HepG2 (cell line): ENCODE measurements at regions not wholly inside any gene's neighbourhood (a gene's known extent, or its start where the extent isn't known, plus 50 kb on each side); places are given as distances from the start of the nearest gene placed in this dataset.
A peak's percentile ranks its signal among the peaks of the same experiment; 100 is the strongest.

ENCODE experiments used
- ATF7-NPFF ChIP-seq: sonication (generic); formaldehyde crosslinking; IDR thresholded peaks from 2 replicates; pipeline ENCODE4 v1.8.1; 2023; ENCODE audit warnings: mild to moderate bottlenecking, low read depth, missing genetic modification reagents, moderate library complexity
- BRCA1 ChIP-seq: sonication (generic); formaldehyde crosslinking; IDR thresholded peaks from 2 replicates; pipeline ENCODE4 v1.4.0; 2020; ENCODE audit warnings: missing genetic modification reagents
- CBX5 ChIP-seq: sonication (generic); formaldehyde crosslinking; IDR thresholded peaks from 2 replicates; pipeline ENCODE4 v1.4.0; 2020; ENCODE audit warnings: missing genetic modification reagents, borderline replicate concordance
- EEA1 ChIP-seq: sonication (generic); formaldehyde crosslinking; IDR thresholded peaks from 2 replicates; pipeline ENCODE4 v1.5.1; 2020; ENCODE audit warnings: mild to moderate bottlenecking, missing genetic modification reagents, borderline replicate concordance
- HMG20B ChIP-seq: conservative IDR thresholded peaks from 2 replicates; pipeline ENCODE4 v1.6.1; 2016; ENCODE audit warnings: missing genetic modification reagents, missing compliant biosample characterization
- ISL2 ChIP-seq: sonication (generic); formaldehyde crosslinking; IDR thresholded peaks from 2 replicates; pipeline ENCODE4 v1.5.0; 2020; ENCODE audit warnings: missing genetic modification reagents
- MEF2D ChIP-seq: sonication (generic); formaldehyde crosslinking; IDR thresholded peaks from 2 replicates; pipeline ENCODE4 v1.5.1; 2020; ENCODE audit warnings: mild to moderate bottlenecking, missing genetic modification reagents
- MIXL1 ChIP-seq: IDR thresholded peaks from 2 replicates; pipeline ENCODE4 v1.6.1; 2016
- NR2F6 ChIP-seq, 2 experiments: IDR thresholded peaks; 2 replicates each; pipeline ENCODE4 v1.6.1; 2016; ENCODE audit warnings: antibody characterized with exemption in 1 of 2, mild to moderate bottlenecking in 1 of 2
- RARA ChIP-seq: IDR thresholded peaks from 2 replicates; pipeline ENCODE4 v1.6.1; 2016; ENCODE audit warnings: missing genetic modification reagents, missing compliant biosample characterization
- RORA ChIP-seq: sonication (generic); formaldehyde crosslinking; IDR thresholded peaks from 2 replicates; pipeline ENCODE4 v1.5.0; 2020; ENCODE audit warnings: mild to moderate bottlenecking, missing genetic modification reagents, moderate library complexity
- SALL2 ChIP-seq: sonication (generic); formaldehyde crosslinking; IDR thresholded peaks from 2 replicates; pipeline ENCODE4 v1.8.1; 2023; ENCODE audit warnings: mild to moderate bottlenecking, missing genetic modification reagents, inconsistent platforms
- SOX6 ChIP-seq, 2 experiments: fragments of 450-650 bp in 1 of 2; sonication (generic) in 1 of 2; formaldehyde crosslinking in 1 of 2; IDR thresholded peaks; 2 replicates each; pipeline versions ENCODE4 v1.4.0 to v1.6.1; 2017 to 2020; ENCODE audit warnings: antibody characterized with exemption in 1 of 2, mild to moderate bottlenecking in 1 of 2, missing genetic modification reagents in 1 of 2
- SRSF1 ChIP-seq: fragments of 200-400 bp; formaldehyde crosslinking; optimal IDR thresholded peaks from 2 replicates; pipeline ENCODE3; 2017; ENCODE audit warnings: mild to moderate bottlenecking, low read depth, low read length, moderate library complexity
- ZFP36L1 ChIP-seq: sonication (generic); formaldehyde crosslinking; IDR thresholded peaks from 2 replicates; pipeline ENCODE4 v1.8.0; 2022; ENCODE audit warnings: mild to moderate bottlenecking, missing genetic modification reagents, moderate library complexity
- ZKSCAN1 ChIP-seq: fragments of 150-350 bp; IDR thresholded peaks from 2 replicates; pipeline ENCODE4 v1.6.1; 2014; ENCODE audit warnings: low read length
- ZNF282 ChIP-seq: fragments of 450-650 bp; IDR thresholded peaks from 2 replicates; pipeline ENCODE4 v1.6.1; 2018; ENCODE audit not compliant: partially characterized antibody
- ZNF605 ChIP-seq: sonication (generic); formaldehyde crosslinking; IDR thresholded peaks from 2 replicates; pipeline ENCODE4 v1.8.0; 2022; ENCODE audit warnings: mild to moderate bottlenecking, missing genetic modification reagents
- ZNF773 ChIP-seq: sonication (generic); formaldehyde crosslinking; IDR thresholded peaks from 2 replicates; pipeline ENCODE4 v1.4.0; 2020; ENCODE audit warnings: missing genetic modification reagents, borderline replicate concordance
- TF ChIP-seq, protein P1 (sequence below), 2 experiments: fragments of 450-650 bp in 1 of 2; sonication (generic) in 1 of 2; formaldehyde crosslinking; IDR thresholded peaks; 2 replicates each; pipeline versions ENCODE4 v1.5.0 to v1.8.0; 2020 to 2022; ENCODE audit warnings: mild to moderate bottlenecking in 1 of 2, missing genetic modification reagents in 1 of 2
- TF ChIP-seq, protein P2 (sequence below): sonication (generic); formaldehyde crosslinking; conservative IDR thresholded peaks from 2 replicates; pipeline ENCODE4 v1.8.0; 2022; ENCODE audit warnings: low read depth, missing genetic modification reagents
- TF ChIP-seq, protein P3 (sequence below): IDR thresholded peaks from 2 replicates; pipeline ENCODE4 v1.4.0; 2020; ENCODE audit warnings: mild to moderate bottlenecking, missing genetic modification reagents

DNA sequence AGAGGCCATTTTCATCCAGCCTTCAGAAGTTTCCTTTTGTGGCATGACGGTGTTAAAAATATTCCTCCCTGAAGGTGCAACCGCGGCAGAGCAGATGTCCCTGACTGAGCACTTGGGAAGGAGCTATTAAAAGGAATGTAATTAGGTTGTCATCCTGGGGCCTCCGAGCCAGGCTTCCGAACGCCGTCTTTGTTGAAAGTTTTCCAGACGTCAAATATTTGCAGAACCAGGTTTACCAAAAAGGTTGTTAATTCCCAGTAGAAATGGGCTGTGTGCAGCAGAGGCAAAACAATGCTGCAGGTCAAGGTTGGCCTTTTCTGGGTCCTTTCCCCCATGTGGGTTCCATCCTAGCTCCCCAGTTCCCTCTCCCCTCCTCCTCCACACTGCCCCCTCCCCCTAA, 88.8 kb upstream of the CALM2 start (continued):
- TF ChIP-seq, protein P1, sequence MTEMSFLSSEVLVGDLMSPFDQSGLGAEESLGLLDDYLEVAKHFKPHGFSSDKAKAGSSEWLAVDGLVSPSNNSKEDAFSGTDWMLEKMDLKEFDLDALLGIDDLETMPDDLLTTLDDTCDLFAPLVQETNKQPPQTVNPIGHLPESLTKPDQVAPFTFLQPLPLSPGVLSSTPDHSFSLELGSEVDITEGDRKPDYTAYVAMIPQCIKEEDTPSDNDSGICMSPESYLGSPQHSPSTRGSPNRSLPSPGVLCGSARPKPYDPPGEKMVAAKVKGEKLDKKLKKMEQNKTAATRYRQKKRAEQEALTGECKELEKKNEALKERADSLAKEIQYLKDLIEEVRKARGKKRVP (CRISPR knock-in tag; IDR thresholded peaks at IDR 0.05), result no peak
- TF ChIP-seq HMG20B, result peak; percentile 91
- no peak for TF ChIP-seq ZNF282
- no peak for TF ChIP-seq ZKSCAN1
- TF ChIP-seq CBX5, result no peak
- TF ChIP-seq ZNF605 (CRISPR knock-in tag), result no peak; the same call in 1 of the 2 replicates
- TF ChIP-seq RARA (CRISPR knock-in tag), result peak; percentile 80
- TF ChIP-seq, protein P2, sequence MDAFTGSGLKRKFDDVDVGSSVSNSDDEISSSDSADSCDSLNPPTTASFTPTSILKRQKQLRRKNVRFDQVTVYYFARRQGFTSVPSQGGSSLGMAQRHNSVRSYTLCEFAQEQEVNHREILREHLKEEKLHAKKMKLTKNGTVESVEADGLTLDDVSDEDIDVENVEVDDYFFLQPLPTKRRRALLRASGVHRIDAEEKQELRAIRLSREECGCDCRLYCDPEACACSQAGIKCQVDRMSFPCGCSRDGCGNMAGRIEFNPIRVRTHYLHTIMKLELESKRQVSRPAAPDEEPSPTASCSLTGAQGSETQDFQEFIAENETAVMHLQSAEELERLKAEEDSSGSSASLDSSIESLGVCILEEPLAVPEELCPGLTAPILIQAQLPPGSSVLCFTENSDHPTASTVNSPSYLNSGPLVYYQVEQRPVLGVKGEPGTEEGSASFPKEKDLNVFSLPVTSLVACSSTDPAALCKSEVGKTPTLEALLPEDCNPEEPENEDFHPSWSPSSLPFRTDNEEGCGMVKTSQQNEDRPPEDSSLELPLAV (CRISPR knock-in tag), result no peak
- peak; percentile 67; the same call in 1 of the 2 replicates for TF ChIP-seq ISL2 (CRISPR knock-in tag)
- no peak for TF ChIP-seq ATF7-NPFF (CRISPR knock-in tag)
- no peak for TF ChIP-seq SRSF1
- TF ChIP-seq SALL2, result no peak
- TF ChIP-seq, protein P3, sequence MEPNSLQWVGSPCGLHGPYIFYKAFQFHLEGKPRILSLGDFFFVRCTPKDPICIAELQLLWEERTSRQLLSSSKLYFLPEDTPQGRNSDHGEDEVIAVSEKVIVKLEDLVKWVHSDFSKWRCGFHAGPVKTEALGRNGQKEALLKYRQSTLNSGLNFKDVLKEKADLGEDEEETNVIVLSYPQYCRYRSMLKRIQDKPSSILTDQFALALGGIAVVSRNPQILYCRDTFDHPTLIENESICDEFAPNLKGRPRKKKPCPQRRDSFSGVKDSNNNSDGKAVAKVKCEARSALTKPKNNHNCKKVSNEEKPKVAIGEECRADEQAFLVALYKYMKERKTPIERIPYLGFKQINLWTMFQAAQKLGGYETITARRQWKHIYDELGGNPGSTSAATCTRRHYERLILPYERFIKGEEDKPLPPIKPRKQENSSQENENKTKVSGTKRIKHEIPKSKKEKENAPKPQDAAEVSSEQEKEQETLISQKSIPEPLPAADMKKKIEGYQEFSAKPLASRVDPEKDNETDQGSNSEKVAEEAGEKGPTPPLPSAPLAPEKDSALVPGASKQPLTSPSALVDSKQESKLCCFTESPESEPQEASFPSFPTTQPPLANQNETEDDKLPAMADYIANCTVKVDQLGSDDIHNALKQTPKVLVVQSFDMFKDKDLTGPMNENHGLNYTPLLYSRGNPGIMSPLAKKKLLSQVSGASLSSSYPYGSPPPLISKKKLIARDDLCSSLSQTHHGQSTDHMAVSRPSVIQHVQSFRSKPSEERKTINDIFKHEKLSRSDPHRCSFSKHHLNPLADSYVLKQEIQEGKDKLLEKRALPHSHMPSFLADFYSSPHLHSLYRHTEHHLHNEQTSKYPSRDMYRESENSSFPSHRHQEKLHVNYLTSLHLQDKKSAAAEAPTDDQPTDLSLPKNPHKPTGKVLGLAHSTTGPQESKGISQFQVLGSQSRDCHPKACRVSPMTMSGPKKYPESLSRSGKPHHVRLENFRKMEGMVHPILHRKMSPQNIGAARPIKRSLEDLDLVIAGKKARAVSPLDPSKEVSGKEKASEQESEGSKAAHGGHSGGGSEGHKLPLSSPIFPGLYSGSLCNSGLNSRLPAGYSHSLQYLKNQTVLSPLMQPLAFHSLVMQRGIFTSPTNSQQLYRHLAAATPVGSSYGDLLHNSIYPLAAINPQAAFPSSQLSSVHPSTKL (CRISPR knock-in tag), result peak; percentile 73; the same call in 1 of the 2 replicates
- TF ChIP-seq RORA (CRISPR knock-in tag), result no peak
- 0 out of 2 replicates have a peak, but pooled peaks have one; percentile 27 for TF ChIP-seq MIXL1 (CRISPR knock-in tag)
- TF ChIP-seq BRCA1 (CRISPR knock-in tag), result no peak
- no peak for TF ChIP-seq EEA1 (CRISPR knock-in tag)
- TF ChIP-seq ZFP36L1, result no peak
- TF ChIP-seq SOX6 (IDR thresholded peaks at IDR 0.05), result no peak
- peak; percentile 92 for TF ChIP-seq SOX6 (CRISPR knock-in tag; IDR thresholded peaks at IDR 0.05)
- no peak for TF ChIP-seq MEF2D (CRISPR knock-in tag)
- TF ChIP-seq NR2F6 (IDR thresholded peaks at IDR 0.05), result peak; percentile 81
- TF ChIP-seq NR2F6 (CRISPR knock-in tag; IDR thresholded peaks at IDR 0.05), result peak; percentile 86
- no peak for TF ChIP-seq ZNF773 (CRISPR knock-in tag)
